Activated naive CD4-positive, alpha-beta T cell treated with anti-CD3 and anti-CD28 coated beads for 36 hours (primary cell): ENCODE measurements at regions not wholly inside any gene's neighbourhood (a gene's known extent, or its start where the extent isn't known, plus 50 kb on each side); places are given as distances from the start of the nearest gene placed in this dataset.
"Not testable (repeated sequence)": the region's sequence is repeated elsewhere in the genome, so short reads cannot be mapped to it uniquely, and the experiment has no call there.

Experiments used
- CTCF ChIA-PET: fragments of 350-600 bp; sonication (Branson Sonifier 250); formaldehyde crosslinking; loops from one replicate; lab custom pipeline; 2021; ENCODE audit warnings: antibody characterized with exemption; lab: Charles Lee
- DNase-seq: peaks from one replicate; pipeline ENCODE4 v3.0.0-alpha.2; 2020
- H3K27ac Mint-ChIP-seq: one replicate; pipeline ENCODE4 v1.8.0; 2021; ENCODE audit warnings: mild to moderate bottlenecking, mixed read lengths
- H3K27me3 Mint-ChIP-seq: one replicate; pipeline ENCODE4 v1.8.0; 2021; ENCODE audit warnings: low read depth, mixed read lengths
- H3K36me3 Mint-ChIP-seq: one replicate; pipeline ENCODE4 v1.8.0; 2021; ENCODE audit warnings: low read depth, mixed read lengths
- H3K4me1 Mint-ChIP-seq: one replicate; pipeline ENCODE4 v1.8.0; 2021; ENCODE audit warnings: low read depth, mixed read lengths
- H3K4me3 Mint-ChIP-seq: one replicate; pipeline ENCODE4 v1.8.0; 2021; ENCODE audit warnings: mild to moderate bottlenecking, moderate library complexity, mixed read lengths
- H3K9me3 Mint-ChIP-seq: one replicate; pipeline ENCODE4 v1.8.0; 2021; ENCODE audit warnings: mixed read lengths
- intact Hi-C: fragments of 100-400 bp; cut with micrococcal nuclease; formaldehyde crosslinking; loops from one replicate; pipeline ENCODE4 v1.15.1; 2023

GRCh38 chr12:84382486-84382885 is 530.1 kb downstream of the SLC6A15 start:
- H3K27me3 Mint-ChIP-seq, H3K27ac Mint-ChIP-seq, H3K4me1 Mint-ChIP-seq, H3K36me3 Mint-ChIP-seq, intact Hi-C loops, H3K4me3 Mint-ChIP-seq, CTCF ChIA-PET, DNase-seq: not testable (repeated sequence)
- H3K9me3 Mint-ChIP-seq, result peaks cover 16% of the 10 kb centered on the region

DNA sequence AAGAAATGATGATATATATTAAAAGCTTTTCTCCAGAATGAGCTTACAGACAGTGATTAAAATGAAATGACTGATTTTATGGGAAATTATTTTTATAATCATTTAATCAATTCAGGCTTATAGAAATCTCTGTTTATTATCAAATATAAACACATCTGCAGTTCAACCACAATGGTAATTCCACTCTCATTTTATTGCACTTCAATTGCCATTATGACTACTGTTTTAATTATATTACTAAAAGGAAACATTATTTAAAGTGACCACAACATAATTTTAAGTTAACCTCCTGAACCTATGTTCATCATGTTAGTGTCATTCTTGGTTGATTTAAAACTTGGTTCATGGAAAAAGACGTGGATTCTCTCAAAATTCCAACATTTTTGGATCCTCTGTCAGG is 536.3 kb downstream of the SLC6A15 start:
- no peak overlapping the region for H3K27ac Mint-ChIP-seq
- intact Hi-C loops, result no loop called here
- peaks cover 1% of the 10 kb centered on the region for H3K9me3 Mint-ChIP-seq
- no peak overlapping the region for H3K4me3 Mint-ChIP-seq
- CTCF ChIA-PET, result interaction anchor here (0.7 kb wide), 1 partner anchor 857 kb away, joined by 3 read pairs; no protein-coding TSS in a partner anchor
- no peak for DNase-seq
- H3K27me3 Mint-ChIP-seq, result no peaks in the 10 kb centered on the region
- no peaks in the 10 kb centered on the region for H3K4me1 Mint-ChIP-seq
- H3K36me3 Mint-ChIP-seq, result no peaks in the 10 kb centered on the region

- H3K9me3 Mint-ChIP-seq, result peaks cover 1% of the 10 kb centered on the region
- DNase-seq, result no peak
- H3K36me3 Mint-ChIP-seq, result no peaks in the 10 kb centered on the region
- H3K4me3 Mint-ChIP-seq, result no peak overlapping the region
- no peaks in the 10 kb centered on the region for H3K4me1 Mint-ChIP-seq
- intact Hi-C loops, result no loop called here
- no peak overlapping the region for H3K27ac Mint-ChIP-seq
- CTCF ChIA-PET, result interaction anchor here (0.7 kb wide), 2 partner anchors 510 to 858 kb away, joined by 3 read pairs; no protein-coding TSS in a partner anchor
- H3K27me3 Mint-ChIP-seq, result no peaks in the 10 kb centered on the region
These were observed 537.0 kb downstream of the SLC6A15 start for GRCh38 chr12:84375449-84376170.

DNA sequence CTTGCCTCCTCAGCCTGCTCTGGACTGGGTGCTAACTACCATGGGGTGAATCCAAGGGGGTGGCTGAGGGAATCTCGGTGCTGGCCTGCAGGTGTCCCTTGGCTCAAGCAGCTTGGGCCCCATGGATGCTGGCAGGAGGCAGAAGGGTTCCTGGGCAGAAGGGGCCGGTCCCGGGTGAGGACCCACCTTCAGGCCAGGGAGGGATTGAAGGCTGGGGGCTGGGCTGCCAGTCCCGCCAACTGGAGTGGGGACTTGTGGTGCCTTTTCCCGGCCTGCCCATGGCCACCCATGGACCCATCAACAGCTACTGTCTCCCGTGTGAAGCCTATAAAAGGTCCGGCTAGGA is 550.1 kb downstream of the SLC6A15 start:
- Mint-ChIP-seq H3K27me3 (no peaks in the 10 kb centered on the region), H3K9me3 (no peaks in the 10 kb centered on the region), H3K4me1 (no peaks in the 10 kb centered on the region), H3K27ac (no peak overlapping the region), H3K36me3 (no peaks in the 10 kb centered on the region), H3K4me3 (no peak overlapping the region)
- intact Hi-C loops, result no loop called here
- CTCF ChIA-PET, result no interaction called here
- no peak for DNase-seq

- Mint-ChIP-seq H3K27me3 (no peaks in the 10 kb centered on the region), H3K4me3 (no peak overlapping the region), H3K27ac (no peak overlapping the region), H3K36me3 (no peaks in the 10 kb centered on the region), H3K4me1 (no peaks in the 10 kb centered on the region), H3K9me3 (no peaks in the 10 kb centered on the region)
- DNase-seq, result no peak
- CTCF ChIA-PET, result no interaction called here
- intact Hi-C loops, result no loop called here
These were observed 550.7 kb downstream of the SLC6A15 start for GRCh38 chr12:84361651-84362551.

- CTCF ChIA-PET, result no interaction called here
- Mint-ChIP-seq H3K27ac (no peak overlapping the region), H3K4me1 (no peaks in the 10 kb centered on the region), H3K9me3 (no peaks in the 10 kb centered on the region), H3K4me3 (no peak overlapping the region), H3K27me3 (no peaks in the 10 kb centered on the region), H3K36me3 (no peaks in the 10 kb centered on the region)
- intact Hi-C loops, result no loop called here
- no peak for DNase-seq
These were observed 555.3 kb downstream of the SLC6A15 start for GRCh38 chr12:84357314-84357713.

DNA sequence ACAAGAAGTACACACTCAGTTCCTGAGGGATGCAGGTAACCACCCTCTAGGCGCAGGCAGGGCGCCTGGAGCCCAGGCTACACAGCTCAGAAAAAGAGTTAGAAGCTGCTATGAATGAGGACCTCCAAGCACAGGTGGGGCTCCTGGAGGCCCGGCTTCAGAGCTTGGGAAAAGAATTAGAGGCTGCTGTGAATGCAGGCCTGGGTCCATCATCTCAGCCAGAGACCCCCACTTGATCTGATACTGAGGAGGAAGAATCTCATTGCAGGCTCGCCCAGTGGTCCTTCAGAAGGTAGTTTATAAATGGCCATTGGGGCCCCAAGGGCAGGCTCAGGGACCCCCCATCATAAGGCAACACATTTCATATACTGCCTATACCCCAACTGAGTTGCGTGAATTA is 556.4 kb downstream of the SLC6A15 start:
- Mint-ChIP-seq H3K4me1 (no peaks in the 10 kb centered on the region), H3K36me3 (no peaks in the 10 kb centered on the region), H3K27ac (no peak overlapping the region), H3K4me3 (no peak overlapping the region), H3K27me3 (no peaks in the 10 kb centered on the region), H3K9me3 (no peaks in the 10 kb centered on the region)
- intact Hi-C loops, result no loop called here
- no peak for DNase-seq
- CTCF ChIA-PET, result no interaction called here

DNA sequence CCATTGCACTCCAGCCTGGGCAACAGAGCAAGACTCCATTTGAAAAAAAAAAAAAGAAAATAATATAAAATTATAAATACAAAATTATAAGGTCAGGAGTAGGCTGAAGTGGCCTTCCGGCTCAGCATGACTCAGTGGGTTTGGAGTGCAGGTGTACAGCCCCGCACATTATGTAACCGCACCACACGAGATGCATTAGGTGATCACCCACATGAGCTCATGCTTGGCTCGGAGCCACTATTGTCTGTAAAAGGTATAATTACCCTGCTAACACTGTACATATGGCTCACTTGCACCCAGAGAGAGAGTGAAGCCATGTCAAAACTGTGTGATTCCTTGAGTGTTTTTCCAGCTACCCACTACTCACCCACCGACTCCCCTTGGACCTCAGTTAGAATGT is 557.0 kb downstream of the SLC6A15 start:
- CTCF ChIA-PET, result no interaction called here
- Mint-ChIP-seq H3K27me3 (no peaks in the 10 kb centered on the region), H3K4me1 (no peaks in the 10 kb centered on the region), H3K27ac (no peak overlapping the region), H3K4me3 (no peak overlapping the region), H3K36me3 (no peaks in the 10 kb centered on the region), H3K9me3 (no peaks in the 10 kb centered on the region)
- DNase-seq, result no peak
- intact Hi-C loops, result no loop called here

- no peak overlapping the region for H3K27ac Mint-ChIP-seq
- H3K27me3 Mint-ChIP-seq, result no peaks in the 10 kb centered on the region
- intact Hi-C loops, result no loop called here
- no peaks in the 10 kb centered on the region for H3K4me1 Mint-ChIP-seq
- no peaks in the 10 kb centered on the region for H3K36me3 Mint-ChIP-seq
- H3K9me3 Mint-ChIP-seq, result peaks cover 4% of the 10 kb centered on the region
- CTCF ChIA-PET, result no interaction called here
- DNase-seq, result no peak
- no peak overlapping the region for H3K4me3 Mint-ChIP-seq
These were observed 564.0 kb downstream of the SLC6A15 start for GRCh38 chr12:84348582-84348981.

DNA sequence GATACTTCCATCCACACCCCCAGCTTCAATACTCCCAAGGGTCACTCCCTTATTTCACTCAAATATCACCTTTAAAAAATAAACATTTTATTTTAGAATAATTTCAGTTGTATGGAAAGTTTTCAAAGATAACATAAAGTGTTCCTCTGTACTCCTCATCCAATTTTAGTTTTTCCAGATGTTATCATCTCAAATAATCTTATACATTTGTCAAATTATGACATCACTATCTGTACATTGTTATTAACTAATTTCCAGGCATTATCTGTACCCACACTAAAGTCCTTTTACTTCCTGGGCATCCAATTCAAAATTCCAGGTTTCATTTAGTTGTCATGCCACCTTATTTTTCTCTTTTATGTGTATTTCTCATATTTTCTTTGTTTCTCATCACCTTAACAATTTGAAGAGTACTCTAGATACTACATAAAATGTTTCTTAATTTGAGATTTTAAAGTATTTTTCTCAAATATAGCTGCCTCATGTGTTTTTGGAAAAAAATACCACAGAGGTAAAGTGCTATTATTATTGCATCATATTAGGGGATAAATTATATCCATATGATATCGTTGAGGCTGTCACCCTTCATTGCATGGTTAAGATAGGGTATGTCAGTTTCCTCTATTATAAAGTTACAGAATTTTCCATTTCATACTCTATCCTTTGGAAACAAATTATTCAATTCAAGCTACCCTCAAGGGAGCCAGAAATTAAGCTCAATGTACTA is 571.0 kb downstream of the SLC6A15 start:
- no peak overlapping the region for H3K27ac Mint-ChIP-seq
- H3K4me1 Mint-ChIP-seq, result no peaks in the 10 kb centered on the region
- no peaks in the 10 kb centered on the region for H3K27me3 Mint-ChIP-seq
- peaks cover 4% of the 10 kb centered on the region for H3K9me3 Mint-ChIP-seq
- no peak for DNase-seq
- CTCF ChIA-PET, result no interaction called here
- H3K4me3 Mint-ChIP-seq, result no peak overlapping the region
- H3K36me3 Mint-ChIP-seq, result no peaks in the 10 kb centered on the region
- intact Hi-C loops, result no loop called here

DNA sequence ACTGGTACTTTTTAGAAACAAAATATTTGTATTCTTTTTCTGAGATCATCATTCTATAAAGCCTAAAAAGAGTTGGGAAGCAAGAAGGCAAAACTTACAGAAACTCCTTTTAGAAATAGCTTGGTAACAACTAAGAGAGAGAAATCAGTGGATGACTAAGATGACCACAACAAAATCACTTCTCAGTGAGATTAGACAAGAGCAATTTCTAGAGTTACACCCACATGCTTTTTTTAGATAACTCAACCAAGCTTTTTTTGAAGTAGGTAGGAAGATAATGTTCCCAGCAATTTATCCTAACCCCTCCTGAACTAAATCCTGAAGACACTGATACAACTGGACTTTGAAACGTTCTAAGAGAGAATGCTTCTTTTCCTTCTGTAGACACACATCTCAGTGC is 576.4 kb downstream of the SLC6A15 start:
- intact Hi-C loops, result no loop called here
- H3K27ac Mint-ChIP-seq, result no peak overlapping the region
- H3K36me3 Mint-ChIP-seq, result no peaks in the 10 kb centered on the region
- CTCF ChIA-PET, result no interaction called here
- H3K4me1 Mint-ChIP-seq, result no peaks in the 10 kb centered on the region
- no peaks in the 10 kb centered on the region for H3K27me3 Mint-ChIP-seq
- H3K4me3 Mint-ChIP-seq, result no peak overlapping the region
- H3K9me3 Mint-ChIP-seq, result peaks cover 2% of the 10 kb centered on the region
- no peak for DNase-seq

DNA sequence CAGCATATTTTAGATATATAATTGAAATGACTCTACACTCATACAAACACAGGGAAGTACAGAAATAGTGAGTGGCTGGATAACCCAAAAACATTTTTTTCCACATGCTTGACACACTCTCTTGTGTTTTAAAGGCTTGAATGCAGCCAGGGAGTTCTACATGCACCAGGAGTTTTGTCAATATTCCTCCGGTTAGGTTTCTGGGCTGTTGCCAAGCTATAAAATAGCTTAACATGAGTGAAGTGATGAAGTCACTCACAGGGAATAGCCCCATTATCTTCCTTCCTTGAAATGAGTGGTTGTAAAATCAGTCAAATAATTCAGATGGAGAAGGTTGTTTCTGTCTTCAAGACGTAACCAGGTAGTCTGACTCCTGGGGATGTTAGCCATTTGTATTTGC is 582.7 kb downstream of the SLC6A15 start:
- Mint-ChIP-seq H3K27me3 (no peaks in the 10 kb centered on the region), H3K36me3 (no peaks in the 10 kb centered on the region), H3K4me1 (no peaks in the 10 kb centered on the region), H3K9me3 (peaks cover 2% of the 10 kb centered on the region), H3K27ac (no peak overlapping the region), H3K4me3 (no peak overlapping the region)
- CTCF ChIA-PET, result no interaction called here
- intact Hi-C loops, result no loop called here
- no peak for DNase-seq
